PC-9 (cell line): ENCODE measurements at regions not wholly inside any gene's neighbourhood (a gene's known extent, or its start where the extent isn't known, plus 50 kb on each side); places are given as distances from the start of the nearest gene placed in this dataset.

Source experiments
- EZH2 ChIP-seq: fragments of 200-600 bp; sonication (generic); IDR thresholded peaks from 2 replicates; pipeline ENCODE4 v1.8.0; 2017; ENCODE audit warnings: antibody characterized with exemption, low read depth
- TF ChIP-seq, protein P1 (sequence below): fragments of 200-600 bp; sonication (generic); conservative IDR thresholded peaks from 2 replicates; pipeline ENCODE4 v1.6.1; 2017; ENCODE audit warnings: mixed run types, antibody characterized with exemption, mild to moderate bottlenecking, moderate library complexity

DNA sequence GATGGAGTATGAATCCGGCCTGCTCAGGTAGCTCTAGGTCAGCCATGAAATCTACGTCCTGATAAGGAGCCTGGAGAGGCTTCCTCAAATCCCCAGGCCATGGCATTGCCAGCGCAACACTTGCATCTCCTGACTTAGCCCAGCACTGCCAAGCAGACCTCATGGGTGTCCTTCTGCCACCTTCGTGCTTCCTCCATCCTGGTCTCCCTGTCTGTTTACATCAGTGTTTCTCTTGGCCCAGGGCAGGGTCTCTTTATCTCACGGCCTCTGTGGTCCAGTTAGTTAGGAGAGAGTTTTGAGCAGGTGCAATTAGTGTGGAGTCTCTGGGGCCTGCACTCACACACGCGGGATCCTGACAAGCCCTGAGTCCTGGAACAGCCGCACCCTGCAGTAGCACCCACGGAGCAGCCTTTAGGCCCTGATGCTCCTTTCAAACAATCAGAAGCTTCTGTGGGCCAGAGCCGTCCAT is 193.1 kb upstream of the ARL4C start:
- TF ChIP-seq, protein P1, sequence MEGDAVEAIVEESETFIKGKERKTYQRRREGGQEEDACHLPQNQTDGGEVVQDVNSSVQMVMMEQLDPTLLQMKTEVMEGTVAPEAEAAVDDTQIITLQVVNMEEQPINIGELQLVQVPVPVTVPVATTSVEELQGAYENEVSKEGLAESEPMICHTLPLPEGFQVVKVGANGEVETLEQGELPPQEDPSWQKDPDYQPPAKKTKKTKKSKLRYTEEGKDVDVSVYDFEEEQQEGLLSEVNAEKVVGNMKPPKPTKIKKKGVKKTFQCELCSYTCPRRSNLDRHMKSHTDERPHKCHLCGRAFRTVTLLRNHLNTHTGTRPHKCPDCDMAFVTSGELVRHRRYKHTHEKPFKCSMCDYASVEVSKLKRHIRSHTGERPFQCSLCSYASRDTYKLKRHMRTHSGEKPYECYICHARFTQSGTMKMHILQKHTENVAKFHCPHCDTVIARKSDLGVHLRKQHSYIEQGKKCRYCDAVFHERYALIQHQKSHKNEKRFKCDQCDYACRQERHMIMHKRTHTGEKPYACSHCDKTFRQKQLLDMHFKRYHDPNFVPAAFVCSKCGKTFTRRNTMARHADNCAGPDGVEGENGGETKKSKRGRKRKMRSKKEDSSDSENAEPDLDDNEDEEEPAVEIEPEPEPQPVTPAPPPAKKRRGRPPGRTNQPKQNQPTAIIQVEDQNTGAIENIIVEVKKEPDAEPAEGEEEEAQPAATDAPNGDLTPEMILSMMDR = no peak
- TF ChIP-seq EZH2 = no peak
